ENCODE measurements at regions not wholly inside any gene's neighbourhood (a gene's known extent, or its start where the extent isn't known, plus 50 kb on each side); places are given as distances from the start of the nearest gene placed in this dataset.
"Not testable (repeated sequence)": the region's sequence is repeated elsewhere in the genome, so short reads cannot be mapped to it uniquely, and the experiment has no call there.

GRCh38 chr5:57738301-57738700, 255.7 kb upstream of the ACTBL2 start:
- no peak for DNase-seq (ENCODE audit: low read depth)
- no peak for TF ChIP-seq MYC (IDR thresholded peaks at IDR 0.05; ENCODE audit: low read depth, low read length)
- no peak for TF ChIP-seq POLR2A (IDR thresholded peaks at IDR 0.05; ENCODE audit: extremely low read depth, insufficient read length)
- TF ChIP-seq MAX (IDR thresholded peaks at IDR 0.05; ENCODE audit: low read depth, low read length), result no peak
- TF ChIP-seq CTCF (IDR thresholded peaks at IDR 0.05; ENCODE audit: low read depth, low read length), result no peak
- no peak overlapping the region for H3K4me3 ChIP-seq (ENCODE audit: low read depth, low read length)

GRCh38 chr5:57736716-57737115, 254.1 kb upstream of the ACTBL2 start:
- DNase-seq (ENCODE audit: low read depth), result no peak
- H3K4me3 ChIP-seq (ENCODE audit: low read depth, low read length), result no peak overlapping the region
- TF ChIP-seq CTCF (IDR thresholded peaks at IDR 0.05; ENCODE audit: low read depth, low read length) (no peak), POLR2A (IDR thresholded peaks at IDR 0.05; ENCODE audit: extremely low read depth, insufficient read length) (no peak), MAX (IDR thresholded peaks at IDR 0.05; ENCODE audit: low read depth, low read length) (no peak), MYC (IDR thresholded peaks at IDR 0.05; ENCODE audit: low read depth, low read length) (no peak)

GRCh38 chr5:57735279-57736153, 252.9 kb upstream of the ACTBL2 start:
- H3K4me3 ChIP-seq (ENCODE audit: low read depth, low read length); DNase-seq (ENCODE audit: low read depth): not testable (repeated sequence)

GRCh38 chr5:57734296-57734695, 251.7 kb upstream of the ACTBL2 start:
- TF ChIP-seq POLR2A (IDR thresholded peaks at IDR 0.05; ENCODE audit: extremely low read depth, insufficient read length) (no peak), MAX (IDR thresholded peaks at IDR 0.05; ENCODE audit: low read depth, low read length) (no peak), CTCF (IDR thresholded peaks at IDR 0.05; ENCODE audit: low read depth, low read length) (no peak), MYC (IDR thresholded peaks at IDR 0.05; ENCODE audit: low read depth, low read length) (no peak)
- no peak overlapping the region for H3K4me3 ChIP-seq (ENCODE audit: low read depth, low read length)
- no peak for DNase-seq (ENCODE audit: low read depth)

GRCh38 chr5:57727591-57727990, 245.0 kb upstream of the ACTBL2 start:
- TF ChIP-seq MYC (IDR thresholded peaks at IDR 0.05; ENCODE audit: low read depth, low read length) (no peak), MAX (IDR thresholded peaks at IDR 0.05; ENCODE audit: low read depth, low read length) (no peak), CTCF (IDR thresholded peaks at IDR 0.05; ENCODE audit: low read depth, low read length) (no peak), POLR2A (IDR thresholded peaks at IDR 0.05; ENCODE audit: extremely low read depth, insufficient read length) (no peak)
- no peak overlapping the region for H3K4me3 ChIP-seq (ENCODE audit: low read depth, low read length)
- DNase-seq (ENCODE audit: low read depth), result no peak

- H3K4me3 ChIP-seq (ENCODE audit: low read depth, low read length), result no peak overlapping the region
- no peak for TF ChIP-seq MAX (IDR thresholded peaks at IDR 0.05; ENCODE audit: low read depth, low read length)
- TF ChIP-seq CTCF (IDR thresholded peaks at IDR 0.05; ENCODE audit: low read depth, low read length), result no peak
- TF ChIP-seq MYC (IDR thresholded peaks at IDR 0.05; ENCODE audit: low read depth, low read length), result no peak
- no peak for TF ChIP-seq POLR2A (IDR thresholded peaks at IDR 0.05; ENCODE audit: extremely low read depth, insufficient read length)
- DNase-seq (ENCODE audit: low read depth), result no peak
These were observed 243.3 kb upstream of the ACTBL2 start for GRCh38 chr5:57725658-57726504.
